IPS-NIHi7 (cell line): ENCODE measurements at regions not wholly inside any gene's neighbourhood (a gene's known extent, or its start where the extent isn't known, plus 50 kb on each side); places are given as distances from the start of the nearest gene placed in this dataset.

Source experiments
- DNase-seq: peaks from one replicate; pipeline ENCODE4 v3.0.0; 2012; ENCODE audit warnings: mixed read lengths; ENCODE audit errors: extremely low spot score

DNA sequence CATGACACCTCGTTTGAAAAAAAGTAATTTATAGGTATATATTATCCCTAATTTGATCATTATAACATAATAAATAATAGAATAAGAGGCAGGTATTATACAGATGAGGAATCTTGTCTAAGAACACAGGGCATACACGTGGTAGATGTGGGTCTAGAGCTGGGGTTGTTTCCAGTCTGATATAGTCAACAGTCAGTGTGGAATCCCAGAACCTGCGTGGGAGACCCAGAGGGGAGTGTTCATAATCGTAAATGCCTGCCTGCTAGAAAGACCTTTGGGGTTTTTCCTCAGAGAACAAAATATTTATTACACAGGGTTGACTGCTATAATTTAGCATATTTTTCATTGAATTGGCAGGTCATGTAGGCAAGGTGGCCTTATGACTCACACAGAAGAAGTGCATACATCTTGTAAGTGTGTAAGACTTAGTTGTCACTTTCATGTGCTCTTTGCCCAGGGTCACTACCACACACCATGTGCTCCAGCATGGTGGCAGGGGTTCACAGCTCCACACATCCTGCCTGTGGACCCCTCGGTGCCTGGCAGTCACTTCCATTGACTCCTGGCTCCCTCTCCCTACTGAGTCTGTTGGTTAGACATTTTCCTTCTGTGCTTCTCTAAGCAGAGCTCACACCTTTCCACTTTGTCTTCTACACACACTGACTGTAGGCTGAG, 94.9 kb upstream of the IKZF1 start:
- no peak for DNase-seq

DNA sequence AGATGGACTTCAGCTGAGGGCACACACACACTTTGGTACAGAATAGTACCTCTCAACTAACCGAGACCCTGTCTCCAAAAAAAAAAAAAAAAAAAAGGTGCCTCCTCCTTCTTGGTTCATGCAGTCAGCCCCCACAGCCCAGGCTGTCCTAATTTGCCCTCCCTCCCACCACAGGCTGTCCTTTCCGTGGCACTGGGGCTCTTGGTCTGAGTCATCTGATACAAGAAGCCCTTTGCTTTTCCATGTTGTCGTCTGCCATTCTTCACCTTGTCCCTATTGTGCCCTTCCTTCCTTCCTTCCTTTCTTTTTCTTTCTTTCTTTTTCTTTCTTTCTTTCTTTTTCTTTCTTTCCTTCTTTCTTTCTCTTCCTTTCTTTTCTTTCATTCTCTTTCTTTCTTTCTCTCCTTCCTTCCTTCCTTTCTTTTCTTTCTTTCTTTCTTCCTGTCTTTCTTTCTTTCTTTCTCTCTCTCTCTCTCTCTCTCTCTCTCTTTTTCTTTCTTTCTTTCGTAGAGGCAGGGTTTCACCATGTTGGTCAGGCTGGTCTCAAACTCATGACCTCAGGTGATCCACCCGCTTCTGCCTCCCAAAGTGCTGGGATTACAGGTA, 96.0 kb upstream of the IKZF1 start:
- DNase-seq: no peak

- no peak for DNase-seq
Measured at GRCh38 chr7:50207686-50208255, 96.7 kb upstream of the IKZF1 start.

- no peak for DNase-seq
Measured at GRCh38 chr7:50207251-50207564, 97.3 kb upstream of the IKZF1 start.

GRCh38 chr7:50206453-50207250, 97.9 kb upstream of the IKZF1 start:
- no peak for DNase-seq

GRCh38 chr7:50205011-50205410, 99.5 kb upstream of the IKZF1 start:
- peak; percentile 27 for DNase-seq

DNA sequence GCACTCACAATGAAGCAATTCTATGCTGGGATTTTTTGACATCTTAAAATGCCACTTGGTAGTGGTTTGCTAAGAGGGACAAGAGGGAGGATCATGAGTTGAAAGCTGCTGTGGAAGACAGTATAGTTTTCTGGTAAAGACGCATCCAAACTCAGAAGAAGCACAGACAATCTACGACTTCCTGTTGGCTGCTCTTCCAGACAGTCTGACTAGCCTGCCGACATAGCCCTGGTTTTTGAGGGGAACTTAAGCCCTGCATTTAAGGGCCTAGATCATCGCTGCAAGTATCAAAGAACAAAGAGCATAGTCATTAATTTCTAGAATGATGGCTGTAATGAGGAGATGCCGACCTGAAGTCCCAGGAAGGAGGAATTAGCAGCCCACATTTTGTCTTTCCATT, 99.9 kb upstream of the IKZF1 start:
- DNase-seq: no peak

DNA sequence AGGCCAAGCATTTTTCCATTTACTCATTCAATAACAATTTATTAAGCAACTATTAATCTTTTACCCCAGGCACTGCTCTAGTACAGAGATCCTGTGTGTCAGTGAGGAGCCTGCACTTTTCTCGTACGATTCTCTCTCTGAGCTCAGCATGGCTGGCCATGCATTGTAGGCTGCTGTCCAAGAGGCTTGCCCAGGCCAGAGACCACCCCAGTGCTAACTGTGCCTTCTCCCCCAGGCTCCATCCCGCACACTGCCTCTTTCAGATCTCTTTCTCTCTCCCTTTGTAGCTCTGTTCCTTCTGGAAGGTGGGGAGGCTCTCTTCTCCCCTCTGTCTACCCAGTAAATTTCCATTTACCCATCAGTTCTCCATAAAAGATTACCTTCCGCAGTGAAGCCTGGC, 101.0 kb upstream of the IKZF1 start:
- DNase-seq: no peak

DNA sequence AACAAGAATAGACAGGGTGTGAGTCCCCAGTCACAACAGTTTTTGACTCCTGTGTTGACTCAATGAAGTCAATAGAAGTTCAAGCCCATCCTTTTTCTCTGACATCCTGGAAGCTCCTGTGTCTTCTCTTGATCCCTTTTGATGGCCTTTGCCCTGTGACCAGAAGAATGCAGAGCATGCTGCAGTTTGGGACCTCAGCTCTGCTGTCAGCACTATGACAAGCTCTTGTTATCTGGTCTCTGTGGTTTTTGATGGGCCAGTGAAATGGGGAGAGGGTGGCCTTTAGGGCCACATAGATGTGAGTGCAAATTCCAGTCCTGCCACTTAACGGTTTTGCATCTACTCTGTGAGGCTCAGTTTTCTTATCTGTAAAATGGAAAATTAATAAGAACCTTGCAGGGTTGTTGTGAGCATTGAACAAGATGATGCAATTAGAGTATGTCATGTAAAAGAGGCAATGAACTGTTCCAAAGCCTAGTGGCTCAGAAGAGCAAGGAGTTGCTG, 102.4 kb upstream of the IKZF1 start:
- DNase-seq: no peak

DNA sequence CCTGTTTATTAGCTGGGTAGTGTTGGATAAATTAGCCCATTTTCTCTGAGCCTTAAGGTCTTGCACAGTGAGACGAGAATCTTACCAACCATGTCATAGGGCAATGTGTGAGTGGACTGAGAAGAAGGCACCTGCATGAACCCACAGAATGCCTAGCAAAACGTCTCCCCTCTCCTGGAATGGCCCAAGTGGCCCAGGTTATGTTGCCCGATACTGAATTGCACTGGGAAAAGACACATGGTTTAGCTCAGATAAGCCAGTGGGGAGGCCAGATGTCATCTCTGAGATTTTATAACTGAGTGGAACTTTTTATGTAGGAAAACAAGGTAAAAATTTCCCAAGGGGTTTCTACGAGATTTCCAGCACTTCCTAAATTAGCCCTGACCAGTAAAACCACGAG, 104.7 kb upstream of the IKZF1 start:
- DNase-seq: no peak

- DNase-seq: peak; percentile 93
Measured at GRCh38 chr7:50197549-50197948, 104.5 kb upstream of the ZPBP start.

DNA sequence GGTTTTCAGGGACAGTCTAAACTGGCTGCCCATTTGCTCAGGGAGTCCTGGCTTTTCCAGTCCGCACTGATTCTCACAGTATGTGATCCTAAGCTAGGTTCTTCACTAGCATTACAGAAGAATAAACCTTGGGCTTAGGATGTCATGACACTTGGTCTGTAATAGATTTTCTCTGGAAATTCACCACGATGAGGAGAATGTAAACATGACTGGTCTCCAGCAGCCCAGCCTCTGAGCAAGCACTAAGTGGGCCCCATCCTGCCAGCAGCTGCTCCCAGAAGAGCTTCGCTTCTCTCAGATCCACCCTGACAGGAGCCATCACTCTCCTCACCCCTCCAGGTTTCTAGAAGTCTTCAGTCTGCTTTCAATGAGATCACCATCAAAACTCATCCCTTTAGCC, 103.7 kb upstream of the ZPBP start:
- no peak for DNase-seq

GRCh38 chr7:50190776-50191175, 97.7 kb upstream of the ZPBP start:
- DNase-seq: no peak

DNA sequence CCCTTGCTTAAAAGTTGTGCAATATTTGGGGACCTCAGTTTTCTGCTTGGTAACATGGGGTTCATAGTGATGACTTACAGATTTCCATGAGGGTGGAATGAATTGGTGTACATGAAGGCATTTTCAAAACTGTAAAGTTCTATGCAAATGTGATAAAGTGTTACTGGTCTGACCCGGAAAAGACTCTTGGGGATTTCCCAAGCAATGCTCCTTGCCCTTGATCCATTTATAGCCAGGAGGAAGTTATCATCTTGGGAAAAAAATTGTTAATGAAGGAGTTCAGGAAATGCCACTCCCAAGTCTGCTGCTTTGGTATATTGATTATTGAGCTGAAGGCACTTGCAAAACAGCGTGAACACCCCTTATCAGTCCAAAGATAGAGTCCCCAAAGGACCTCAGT, 96.3 kb upstream of the ZPBP start:
- no peak for DNase-seq

DNA sequence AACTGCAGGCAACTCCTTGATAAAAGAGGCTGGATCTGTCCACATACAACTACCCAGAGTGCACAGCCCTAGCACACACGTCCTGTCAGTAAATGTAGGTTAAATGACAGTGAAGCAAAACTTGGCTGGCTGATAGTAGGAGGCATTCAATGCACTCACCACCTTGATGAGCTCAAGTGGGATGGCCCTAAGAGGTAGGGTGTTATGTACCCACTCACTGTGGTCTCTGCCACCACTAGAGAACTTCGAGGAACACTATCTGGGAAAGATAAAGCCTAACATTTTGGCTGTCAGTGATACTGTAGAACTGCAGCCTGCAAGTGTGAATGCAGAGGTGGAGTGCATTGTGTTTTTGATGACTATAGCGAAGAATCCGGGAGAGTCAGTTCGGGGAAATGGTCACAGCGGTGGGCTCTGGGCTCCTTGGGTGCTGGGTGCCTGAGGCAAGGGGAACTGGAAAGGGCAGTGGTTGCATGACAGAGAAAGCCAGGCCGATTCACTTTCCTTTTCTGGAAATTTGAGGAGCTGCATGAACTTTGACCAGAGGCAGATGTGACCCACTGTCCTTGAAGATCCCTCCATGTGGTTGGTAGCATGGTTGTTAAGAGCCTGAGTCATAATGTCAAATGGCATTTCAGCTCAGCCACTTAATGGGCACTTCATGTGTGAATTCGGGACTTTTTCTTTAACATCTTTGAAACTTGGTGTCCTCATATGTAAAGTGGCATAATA, 93.1 kb upstream of the ZPBP start:
- no peak for DNase-seq

GRCh38 chr7:50185208-50185607, 92.2 kb upstream of the ZPBP start:
- no peak for DNase-seq

GRCh38 chr7:50184271-50184990, 91.4 kb upstream of the ZPBP start:
- no peak for DNase-seq

DNA sequence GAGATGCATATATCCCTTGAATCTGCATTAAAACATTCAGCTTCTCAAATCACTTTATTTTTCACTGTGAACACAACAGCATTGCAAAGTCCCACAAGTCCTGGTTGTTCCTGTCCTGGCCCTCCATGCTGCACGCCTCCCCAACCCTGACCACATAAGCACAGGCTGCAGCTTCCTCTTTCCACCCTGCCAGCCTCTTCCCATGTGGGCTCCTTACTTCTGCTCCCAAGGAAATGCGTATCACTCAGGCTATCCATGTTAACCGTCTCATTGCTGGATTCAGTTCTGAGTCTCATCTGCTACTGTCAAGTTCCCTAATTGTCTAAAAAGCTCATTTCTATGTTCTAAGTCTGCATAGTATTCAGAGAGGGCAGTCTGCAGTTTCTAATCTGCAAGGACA, 89.7 kb upstream of the ZPBP start:
- peak; percentile 29 for DNase-seq

DNA sequence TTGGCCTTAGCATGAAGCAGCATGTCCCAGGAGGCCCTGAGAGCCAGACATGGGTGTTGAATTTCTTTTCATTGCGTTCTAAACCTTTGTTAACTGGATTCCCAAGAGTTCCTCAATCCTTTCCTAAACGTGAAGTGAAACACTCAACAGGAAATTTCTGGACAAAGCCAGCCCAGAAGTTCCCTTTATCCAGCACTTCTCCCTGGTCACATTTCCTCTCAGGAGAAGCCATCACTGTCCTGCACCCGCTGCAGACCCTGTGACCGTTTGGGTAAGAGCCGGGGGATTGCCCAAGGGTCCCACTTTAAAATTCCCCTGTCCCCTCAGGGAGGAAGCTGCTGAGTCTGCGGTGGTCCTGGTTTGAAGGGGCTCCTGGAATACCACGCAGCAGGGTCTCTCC, 88.0 kb upstream of the ZPBP start:
- no peak for DNase-seq

GRCh38 chr7:50178166-50178565, 85.1 kb upstream of the ZPBP start:
- DNase-seq: no peak

DNA sequence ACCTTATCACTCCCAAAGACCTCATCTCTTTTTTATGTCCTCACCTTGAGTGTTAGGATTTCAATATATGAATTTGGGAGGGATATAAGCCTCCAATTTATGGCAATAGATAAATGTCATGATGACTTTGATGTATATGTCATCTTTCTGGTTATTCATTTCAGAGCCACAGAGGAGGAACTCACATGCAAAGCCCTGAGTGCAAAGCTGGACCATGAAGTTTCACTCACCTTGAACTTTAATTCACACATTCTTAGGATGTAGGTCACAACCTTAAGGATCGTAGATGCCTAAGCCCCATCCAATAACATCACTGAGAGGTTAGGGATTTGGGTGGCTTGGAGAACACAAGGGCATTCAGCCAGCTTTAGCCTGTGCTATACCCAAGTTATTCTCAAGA, 81.9 kb upstream of the ZPBP start:
- DNase-seq: no peak
